ENCODE measurements at regions not wholly inside any gene's neighbourhood (a gene's known extent, or its start where the extent isn't known, plus 50 kb on each side); places are given as distances from the start of the nearest gene placed in this dataset.

DNA sequence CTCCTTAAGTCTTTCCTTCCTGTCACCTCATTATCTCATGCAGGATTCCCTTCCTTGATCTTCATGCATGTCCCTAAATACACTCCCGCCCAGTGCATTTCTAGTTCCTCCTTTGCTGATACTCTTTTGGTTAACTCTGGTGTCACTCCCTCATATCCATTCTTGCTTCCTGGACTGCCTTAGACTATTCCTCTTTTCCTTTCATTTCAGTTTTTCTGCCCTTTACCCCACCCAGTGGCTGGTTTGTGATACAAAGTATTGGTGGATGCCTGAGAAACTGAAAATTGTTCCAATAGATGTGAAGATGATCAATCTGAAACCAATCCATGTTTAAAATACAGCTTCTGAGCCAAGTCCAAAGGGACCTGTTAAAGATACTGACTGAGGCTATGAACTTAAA is 553.8 kb upstream of the CAMK1G start:
- TF ChIP-seq, protein P1, sequence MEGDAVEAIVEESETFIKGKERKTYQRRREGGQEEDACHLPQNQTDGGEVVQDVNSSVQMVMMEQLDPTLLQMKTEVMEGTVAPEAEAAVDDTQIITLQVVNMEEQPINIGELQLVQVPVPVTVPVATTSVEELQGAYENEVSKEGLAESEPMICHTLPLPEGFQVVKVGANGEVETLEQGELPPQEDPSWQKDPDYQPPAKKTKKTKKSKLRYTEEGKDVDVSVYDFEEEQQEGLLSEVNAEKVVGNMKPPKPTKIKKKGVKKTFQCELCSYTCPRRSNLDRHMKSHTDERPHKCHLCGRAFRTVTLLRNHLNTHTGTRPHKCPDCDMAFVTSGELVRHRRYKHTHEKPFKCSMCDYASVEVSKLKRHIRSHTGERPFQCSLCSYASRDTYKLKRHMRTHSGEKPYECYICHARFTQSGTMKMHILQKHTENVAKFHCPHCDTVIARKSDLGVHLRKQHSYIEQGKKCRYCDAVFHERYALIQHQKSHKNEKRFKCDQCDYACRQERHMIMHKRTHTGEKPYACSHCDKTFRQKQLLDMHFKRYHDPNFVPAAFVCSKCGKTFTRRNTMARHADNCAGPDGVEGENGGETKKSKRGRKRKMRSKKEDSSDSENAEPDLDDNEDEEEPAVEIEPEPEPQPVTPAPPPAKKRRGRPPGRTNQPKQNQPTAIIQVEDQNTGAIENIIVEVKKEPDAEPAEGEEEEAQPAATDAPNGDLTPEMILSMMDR (IDR thresholded peaks at IDR 0.05; ENCODE audit: insufficient read depth, low read depth, low read length): no peak
- no peak for TF ChIP-seq EZH2 (IDR thresholded peaks at IDR 0.05; ENCODE audit: insufficient read depth, low read length)
